SHP77 (cell line): ENCODE measurements at regions not wholly inside any gene's neighbourhood (a gene's known extent, or its start where the extent isn't known, plus 50 kb on each side); places are given as distances from the start of the nearest gene placed in this dataset.
A peak's percentile ranks its signal among the peaks of the same experiment; 100 is the strongest.
"Not testable (repeated sequence)": the region's sequence is repeated elsewhere in the genome, so short reads cannot be mapped to it uniquely, and the experiment has no call there.

ENCODE experiments used
- DNase-seq, 2 experiments: peaks; one replicate each; lab custom pipeline; 2025; lab: John Stamatoyannopoulos, UW

DNA sequence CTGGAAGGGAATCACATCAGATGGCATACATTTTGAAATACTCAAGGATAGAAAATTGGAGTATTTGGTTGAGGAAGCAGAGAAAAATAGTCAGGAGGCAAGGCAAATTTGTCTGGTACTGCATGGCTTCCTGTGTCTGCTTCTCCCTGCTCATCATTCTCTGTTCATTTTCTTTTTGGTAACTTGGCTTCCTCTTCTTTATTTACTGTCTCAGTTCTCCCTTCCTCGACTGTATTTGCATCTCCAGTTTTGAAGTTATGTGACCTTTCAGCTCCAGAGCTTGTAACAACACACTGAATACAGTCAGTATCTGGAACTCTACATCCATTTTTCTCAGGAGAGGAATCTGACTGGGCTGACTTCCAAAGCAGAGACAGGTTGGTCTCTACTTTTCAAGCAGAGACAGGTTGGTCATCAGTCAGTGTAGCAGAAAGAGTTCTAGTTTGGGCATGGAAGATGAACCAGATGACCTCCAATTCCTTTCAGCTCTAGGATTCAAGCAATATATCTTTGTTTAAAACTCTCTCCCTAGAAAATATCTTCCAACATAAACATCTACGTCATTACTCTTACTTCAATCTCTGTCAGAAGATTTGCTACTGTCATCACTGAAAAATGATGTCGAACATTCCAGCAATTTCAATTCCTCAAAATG is 571.2 kb downstream of the ADGRL2 start:
- no peak for DNase-seq

DNA sequence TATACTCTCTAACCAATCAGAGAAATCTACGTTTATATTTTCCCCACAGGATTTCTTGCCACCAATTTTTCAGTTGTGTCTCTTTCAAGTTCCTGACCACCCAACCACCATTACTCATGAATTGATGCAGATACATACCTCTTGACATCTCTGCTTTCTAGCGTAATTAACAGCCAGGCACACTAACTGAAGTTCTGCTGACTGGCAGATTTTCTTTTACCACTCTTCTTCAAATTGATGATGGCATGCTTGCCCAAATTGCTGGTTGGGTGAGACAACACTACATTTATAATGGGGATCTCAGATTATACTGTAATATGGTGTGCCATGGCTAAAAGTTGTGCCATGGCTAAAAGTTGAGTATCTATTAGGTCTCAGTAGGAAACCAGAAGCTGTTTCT is 566.7 kb downstream of the ADGRL2 start:
- no peak for DNase-seq

DNA sequence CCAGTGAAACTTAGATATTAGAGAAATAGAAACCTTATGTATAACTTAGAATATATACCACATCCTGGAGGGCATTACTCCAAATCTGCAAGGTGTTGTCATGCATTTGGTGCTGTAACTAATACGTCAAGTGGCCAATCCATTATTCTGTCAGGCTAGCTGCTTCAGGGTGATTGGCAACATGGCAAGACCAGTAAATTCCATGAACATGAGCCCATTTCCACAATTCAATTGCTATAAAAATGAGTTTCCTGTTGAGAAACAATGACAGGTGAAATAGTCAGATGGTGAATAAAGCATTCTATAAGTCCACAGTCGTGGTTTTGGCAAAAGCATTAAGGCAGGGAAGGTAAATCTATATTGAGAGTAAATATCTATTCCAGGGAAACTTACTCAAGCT is 566.0 kb downstream of the ADGRL2 start:
- no peak for DNase-seq

DNA sequence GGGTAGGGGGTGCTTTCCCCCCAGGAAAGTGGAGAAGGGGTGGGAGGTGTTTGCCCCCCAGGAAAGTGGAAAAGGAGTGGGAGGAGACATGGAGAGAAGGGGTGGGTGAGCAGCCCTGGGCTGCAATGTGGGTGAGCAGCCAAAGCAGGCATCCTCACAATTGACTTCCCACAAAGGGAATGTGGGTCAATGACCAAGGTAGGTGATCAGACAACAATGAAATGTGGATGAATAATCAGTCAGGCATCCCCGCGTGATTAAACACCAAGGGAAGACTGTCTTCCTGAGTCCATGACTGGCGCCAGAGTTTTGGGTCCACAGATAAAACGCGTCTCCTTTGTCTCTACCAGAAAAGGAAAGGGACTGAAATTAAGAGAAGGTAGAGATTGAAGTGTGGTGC is 558.8 kb downstream of the ADGRL2 start:
- DNase-seq, result not testable (repeated sequence)

GRCh38 chr1:82358706-82359105 is 558.0 kb downstream of the ADGRL2 start:
- DNase-seq, result not testable (repeated sequence)

- not testable (repeated sequence) for DNase-seq
Observed at GRCh38 chr1:82354546-82354945, 553.8 kb downstream of the ADGRL2 start.

GRCh38 chr1:82348487-82348886 is 547.8 kb downstream of the ADGRL2 start:
- DNase-seq, result no peak

DNA sequence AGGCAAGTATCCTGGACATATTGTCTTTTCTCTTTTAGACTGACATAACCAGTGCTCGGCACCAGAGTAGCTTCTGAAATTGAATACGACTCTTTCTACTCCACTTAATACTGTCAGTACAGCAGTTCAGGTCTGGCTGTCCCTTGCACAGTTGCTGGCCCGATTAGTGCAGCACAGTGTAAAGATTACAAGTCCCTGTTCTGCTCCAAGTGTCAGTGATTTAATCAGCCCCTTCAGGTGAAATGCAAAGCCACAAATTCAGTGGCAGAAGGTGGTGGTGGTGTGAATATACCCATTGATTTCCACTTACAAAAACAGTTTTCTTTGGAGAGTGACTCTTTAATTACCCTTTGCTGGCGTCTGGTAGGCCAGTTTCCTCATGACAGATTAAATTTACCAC is 545.4 kb downstream of the ADGRL2 start:
- no peak for DNase-seq

GRCh38 chr1:82343381-82343780 is 542.6 kb downstream of the ADGRL2 start:
- no peak for DNase-seq

GRCh38 chr1:82337635-82338034 is 536.9 kb downstream of the ADGRL2 start:
- no peak for DNase-seq

- DNase-seq, result no peak
Observed at GRCh38 chr1:82330330-82330729, 529.6 kb downstream of the ADGRL2 start.

GRCh38 chr1:82329226-82329625 is 528.5 kb downstream of the ADGRL2 start:
- DNase-seq, result no peak

- DNase-seq, result peak in 1 of 2 experiments; percentile 49
Observed at GRCh38 chr1:82323144-82323841, 522.6 kb downstream of the ADGRL2 start.

DNA sequence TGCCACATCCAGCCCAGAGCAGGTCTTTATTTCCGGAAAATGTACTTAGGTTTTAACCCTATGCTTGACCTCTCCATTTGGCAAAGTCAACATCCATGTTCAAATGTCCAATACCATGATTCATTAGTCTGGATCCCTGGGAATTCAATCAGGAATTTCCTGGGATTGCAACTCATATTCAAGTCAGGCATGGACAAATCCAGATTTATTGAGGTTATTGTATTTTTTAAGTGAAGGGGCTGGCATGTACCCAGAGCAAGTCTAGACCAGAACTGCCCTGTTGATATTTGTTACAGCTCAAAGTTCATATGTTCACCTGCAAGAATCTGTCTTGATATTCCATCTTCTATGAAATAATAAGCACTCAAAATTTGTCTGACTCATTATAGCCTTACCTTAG is 521.1 kb downstream of the ADGRL2 start:
- no peak for DNase-seq

GRCh38 chr1:82319546-82319945 is 518.8 kb downstream of the ADGRL2 start:
- DNase-seq, result no peak

DNA sequence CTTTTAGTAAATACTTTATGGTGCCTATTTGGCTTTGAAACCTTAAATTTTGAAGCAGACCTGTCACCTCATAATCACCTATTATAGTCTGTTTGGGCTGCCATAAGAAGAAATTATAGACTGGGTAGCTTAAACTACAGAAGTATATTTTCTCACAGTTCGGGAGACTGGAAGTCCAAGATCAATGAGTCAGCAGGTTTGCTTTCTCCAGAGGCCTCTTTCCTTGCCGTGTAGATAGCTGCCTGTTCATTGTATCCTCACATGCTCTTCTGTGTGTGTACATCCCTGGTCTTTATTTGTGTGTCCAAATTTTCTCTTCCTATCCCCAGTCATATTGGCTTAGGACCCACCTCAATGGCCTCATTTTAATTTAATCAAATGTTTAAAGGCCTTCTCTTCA is 518.2 kb downstream of the ADGRL2 start:
- no peak for DNase-seq

DNA sequence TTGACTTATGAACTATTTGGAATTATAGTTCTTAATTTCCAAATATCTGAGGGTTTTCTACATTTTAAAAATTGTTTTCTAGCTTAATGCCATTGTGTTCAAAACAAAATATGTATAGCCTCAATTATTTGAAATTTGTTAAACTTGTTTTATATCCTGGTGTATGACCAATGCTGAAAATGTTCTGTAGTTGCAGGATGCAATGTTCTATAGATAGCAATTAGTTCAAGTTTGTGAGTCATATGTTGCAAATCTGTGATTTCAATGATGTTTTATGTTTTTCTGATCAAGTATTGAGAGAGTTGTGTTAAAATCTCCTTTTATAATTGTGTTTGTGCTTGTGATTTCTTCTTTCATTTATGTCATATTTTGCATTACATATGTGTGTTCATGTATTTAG is 517.5 kb downstream of the ADGRL2 start:
- DNase-seq, result no peak

- no peak for DNase-seq
Observed at GRCh38 chr1:82317671-82318070, 516.9 kb downstream of the ADGRL2 start.

GRCh38 chr1:82299656-82300055 is 498.9 kb downstream of the ADGRL2 start:
- no peak for DNase-seq

GRCh38 chr1:82299056-82299455 is 498.3 kb downstream of the ADGRL2 start:
- no peak for DNase-seq

DNA sequence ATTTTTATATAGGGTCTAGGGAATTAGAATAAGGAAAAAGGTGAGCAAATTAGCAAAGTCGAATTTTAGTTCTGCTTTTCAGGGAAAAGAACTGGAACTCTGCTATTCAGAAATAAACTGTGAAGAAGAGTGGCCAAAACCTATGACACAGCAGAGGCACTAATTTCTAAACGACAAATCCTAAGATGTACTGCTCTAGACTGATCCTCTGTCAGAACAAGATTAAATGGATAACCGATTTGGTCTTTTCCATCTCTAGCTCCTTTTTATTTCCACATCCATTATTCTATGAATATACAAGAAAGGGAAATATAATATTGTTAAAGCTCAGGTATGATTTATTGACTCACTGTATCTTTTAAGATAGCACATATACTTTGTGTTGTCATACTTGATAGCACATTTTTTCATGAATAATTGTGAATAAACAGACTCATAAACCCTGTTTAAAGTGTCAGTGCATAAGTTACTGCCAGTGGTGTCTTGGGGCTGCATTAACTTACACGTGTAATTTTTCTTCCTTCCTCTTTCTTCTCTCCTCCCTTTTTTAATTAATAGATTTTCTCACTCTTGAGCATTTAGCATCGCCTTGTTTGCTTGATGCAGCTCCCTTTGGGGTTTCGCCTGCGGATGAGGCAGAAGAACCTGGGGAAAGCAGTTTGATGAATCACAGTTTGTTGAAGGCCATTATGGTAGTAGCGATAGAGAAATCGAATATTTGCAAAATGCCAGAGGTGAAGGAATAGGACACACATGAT is 496.6 kb downstream of the ADGRL2 start:
- no peak for DNase-seq

DNA sequence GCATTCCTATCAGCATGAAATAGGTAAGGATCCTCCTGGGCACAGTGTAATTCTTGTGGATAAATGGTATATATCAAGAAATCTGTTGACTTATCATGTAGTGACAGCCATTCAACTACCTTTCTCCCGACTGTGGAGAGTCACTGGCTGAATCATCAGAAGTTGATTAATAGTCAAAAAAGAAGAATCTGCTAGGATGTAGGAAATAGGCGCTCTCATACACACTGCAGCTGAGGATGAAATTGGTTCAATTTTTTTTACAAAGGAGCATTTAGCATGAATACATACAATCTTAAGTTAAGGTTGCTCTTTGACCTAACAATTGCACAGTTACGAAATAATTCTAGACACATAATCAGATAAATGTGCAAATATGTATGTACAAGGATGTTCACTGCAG is 486.8 kb downstream of the ADGRL2 start:
- no peak for DNase-seq

- DNase-seq, result no peak
Observed at GRCh38 chr1:82284213-82284612, 483.5 kb downstream of the ADGRL2 start.
